Endothelial cell of umbilical vein (primary cell): ENCODE measurements at regions not wholly inside any gene's neighbourhood (a gene's known extent, or its start where the extent isn't known, plus 50 kb on each side); places are given as distances from the start of the nearest gene placed in this dataset.

Experiments used
- BruUV-seq: library from RNA; stranded (reverse); fragments of 400-500 nt; replicated peaks from 2 replicates; lab custom pipeline; 2021; lab: Mats Ljungman, UMichigan
- CTCF ChIA-PET: fragments of 300-600, 350-600 bp; sonication (Branson Sonifier 250); formaldehyde crosslinking; loops from one replicate; lab custom pipeline; 2021; ENCODE audit warnings: antibody characterized with exemption, inconsistent platforms; lab: Charles Lee
- POLR2A ChIA-PET: fragments of 300-600, 350-600 bp; sonication (Branson Sonifier 250); formaldehyde crosslinking; loops from one replicate; lab custom pipeline; 2021; ENCODE audit warnings: antibody characterized with exemption, inconsistent platforms; lab: Charles Lee
- DNase-seq: peaks from one replicate; pipeline ENCODE4 v3.0.0-alpha.2; 2011; ENCODE audit warnings: low read depth, low spot score
- FAIRE-seq: peaks from 2 replicates; lab custom pipeline; 2011; peaks lifted over from hg19 to GRCh38; lab: Jason Lieb, UNC
- H2AFZ ChIP-seq: 2 replicates; pipeline ENCODE4 v1.6.0; 2012; ENCODE audit warnings: low read depth, low read length, control low read depth, inconsistent platforms
- H3K27ac ChIP-seq: 2 replicates; pipeline ENCODE4 v1.5.1; 2011; ENCODE audit warnings: low read depth, mild to moderate bottlenecking, control low read depth, low read length, moderate library complexity; ENCODE audit not compliant: insufficient read depth
- H3K27me3 ChIP-seq, 2 experiments: 2 replicates each; pipeline versions ENCODE4 v1.6.0 to v1.6.1; 2011; ENCODE audit warnings: low read length in 2 of 2, mixed read lengths in 1 of 2; ENCODE audit not compliant: control insufficient read depth in 2 of 2, insufficient read depth in 2 of 2
- H3K36me3 ChIP-seq, 2 experiments: 2 replicates in 1 of 2; 3 replicates in 1 of 2; pipeline ENCODE4 v1.5.1; 2011; ENCODE audit warnings: low read length in 2 of 2, mild to moderate bottlenecking in 1 of 2, moderate library complexity in 1 of 2; ENCODE audit not compliant: control insufficient read depth in 2 of 2, insufficient read depth in 2 of 2; ENCODE audit errors: extremely low read depth in 1 of 2
- H3K4me1 ChIP-seq: 3 replicates; pipeline ENCODE4 v1.5.1; 2011; ENCODE audit warnings: mild to moderate bottlenecking, low read length; ENCODE audit not compliant: control insufficient read depth, insufficient read depth; ENCODE audit errors: extremely low read depth
- H3K4me2 ChIP-seq: 2 replicates; pipeline ENCODE4 v1.6.1; 2011; ENCODE audit warnings: low read length, control low read depth, mixed read lengths; ENCODE audit not compliant: insufficient read depth
- H3K4me3 ChIP-seq, 3 experiments: fragments of 200-600 bp in 1 of 3; sonication (generic), shearing (Covaris generic) in 1 of 3; replicated peaks in 1 of 3; 2 replicates each; pipeline ENCODE4 v1.5.1; 2011 to 2016; ENCODE audit warnings: control low read depth in 3 of 3, low read length in 3 of 3, mild to moderate bottlenecking in 2 of 3, inconsistent platforms in 1 of 3, low read depth in 1 of 3, moderate library complexity in 1 of 3; ENCODE audit not compliant: insufficient read depth in 1 of 3
- H3K79me2 ChIP-seq: 2 replicates; pipeline ENCODE4 v1.6.0; 2012; ENCODE audit warnings: low read length, inconsistent platforms; ENCODE audit not compliant: control insufficient read depth, insufficient read depth
- H3K9ac ChIP-seq: replicated peaks from 2 replicates; pipeline ENCODE3; 2011; ENCODE audit warnings: low read length, control low read depth; ENCODE audit not compliant: insufficient read depth; ENCODE audit errors: extremely low read depth
- H3K9me1 ChIP-seq: replicated peaks from 3 replicates; pipeline ENCODE4 v1.6.0; 2011; ENCODE audit warnings: mild to moderate bottlenecking, low read length; ENCODE audit not compliant: control insufficient read depth, insufficient read depth; ENCODE audit errors: extremely low read depth
- H3K9me3 ChIP-seq: replicated peaks from 2 replicates; pipeline ENCODE4 v1.5.1; 2012; ENCODE audit warnings: low read length, inconsistent platforms; ENCODE audit not compliant: control insufficient read depth, insufficient read depth
- H4K20me1 ChIP-seq: replicated peaks from 2 replicates; pipeline ENCODE3; 2011; ENCODE audit warnings: mild to moderate bottlenecking, low read length; ENCODE audit not compliant: control insufficient read depth, insufficient read depth; ENCODE audit errors: extremely low read depth
- CTCF ChIP-seq, 2 donors: IDR thresholded peaks; 1 replicate in 1 of 2; 2 replicates in 1 of 2; pipeline ENCODE4 v1.5.1; 2011; ENCODE audit warnings: low read length in 2 of 2, mild to moderate bottlenecking in 2 of 2, moderate library complexity in 2 of 2, control low read depth in 1 of 2, inconsistent platforms in 1 of 2, low read depth in 1 of 2; ENCODE audit not compliant: insufficient read depth in 1 of 2; ENCODE audit errors: extremely low read depth in 1 of 2
- FOS ChIP-seq: IDR thresholded peaks from 2 replicates; pipeline ENCODE4 v1.6.1; 2011; ENCODE audit warnings: mild to moderate bottlenecking, low read length, moderate library complexity, borderline replicate concordance; ENCODE audit not compliant: insufficient read depth
- GATA2 ChIP-seq: IDR thresholded peaks from 2 replicates; pipeline ENCODE4 v1.7.0; 2011; ENCODE audit warnings: low read depth, mild to moderate bottlenecking, moderate library complexity, mixed read lengths, low read length; ENCODE audit not compliant: insufficient read length, insufficient read depth
- JUN ChIP-seq: IDR thresholded peaks from 2 replicates; pipeline ENCODE4 v1.6.1; 2011; ENCODE audit warnings: borderline replicate concordance, low read depth; ENCODE audit not compliant: insufficient read length, insufficient read depth
- dilution Hi-C: fragments of 300-500 bp; cut with MboI; formaldehyde crosslinking; loops from one replicate; pipeline ENCODE4 v1.15.0; 2019; ENCODE audit warnings: low sequenced_read_pairs; ENCODE audit not compliant: extremely low pct_ligation_motif_present
- intact Hi-C: fragments of 100-400 bp; cut with micrococcal nuclease; formaldehyde crosslinking; loops from one replicate; pipeline ENCODE4 v1.10.0; 2022

GRCh38 chr12:92540782-92541423 lies 161.9 kb upstream of the PLEKHG7 start:
- no peaks in the 10 kb centered on the region for H3K27me3 ChIP-seq
- intact Hi-C loops, result no loop called here
- H2AFZ ChIP-seq, result no peak overlapping the region
- no peak overlapping the region for H3K27ac ChIP-seq
- H3K4me2 ChIP-seq, result no peak overlapping the region
- no peaks in the 10 kb centered on the region for H3K36me3 ChIP-seq
- H3K4me3 ChIP-seq, result no peak overlapping the region
- BruUV-seq, result no TSS peak
- FAIRE-seq, result no peak
- DNase-seq, result no peak
- TF ChIP-seq GATA2 (no peak), JUN (no peak), FOS (no peak)
- H4K20me1 ChIP-seq, result no peaks in the 10 kb centered on the region
- H3K9ac ChIP-seq, result no peak overlapping the region
- dilution Hi-C loops, result no loop called here
- H3K9me3 ChIP-seq, result no peaks in the 10 kb centered on the region
- POLR2A ChIA-PET, result interaction anchor here (1.4 kb wide), 1 partner anchor 395 kb away, joined by 4 read pairs; the partner anchor contains the start of gene BTG1
- CTCF ChIA-PET, result interaction anchor here (1.0 kb wide), 1 partner anchor 1159 kb away, joined by 4 read pairs; no protein-coding TSS in a partner anchor
- H3K4me1 ChIP-seq, result peaks cover 36% of the 10 kb centered on the region
- no peaks in the 10 kb centered on the region for H3K9me1 ChIP-seq
- H3K79me2 ChIP-seq, result no peaks in the 10 kb centered on the region

- no peaks in the 10 kb centered on the region for H3K9me1 ChIP-seq
- no peaks in the 10 kb centered on the region for H3K9me3 ChIP-seq
- BruUV-seq, result no TSS peak
- H3K4me3 ChIP-seq, result no peak overlapping the region
- TF ChIP-seq CTCF (IDR thresholded peaks at IDR 0.05; ENCODE audit: extremely low read depth in 1 of 2, insufficient read depth in 1 of 2, low read depth in 1 of 2, low read length in 2 of 2), result peak in 1 of 2 donors; percentile 9
- TF ChIP-seq GATA2, result no peak
- CTCF ChIA-PET, result interaction anchor here (1.0 kb wide), 1 partner anchor 1158 kb away, joined by 4 read pairs; no protein-coding TSS in a partner anchor
- no peaks in the 10 kb centered on the region for H3K27me3 ChIP-seq
- intact Hi-C loops (loop anchor here (1.0 to 2.0 kb wide), 9 partner anchors 30 to 552 kb away; no protein-coding TSS in a partner anchor), dilution Hi-C loops (no loop called here)
- POLR2A ChIA-PET, result interaction anchor here (1.4 kb wide), 1 partner anchor 394 kb away, joined by 4 read pairs; the partner anchor contains the start of gene BTG1
- H3K36me3 ChIP-seq, result no peaks in the 10 kb centered on the region
- DNase-seq (peak; percentile 39), FAIRE-seq (no peak)
- no peaks in the 10 kb centered on the region for H3K79me2 ChIP-seq
- peak overlapping the region; percentile 65 for H3K27ac ChIP-seq
- no peaks in the 10 kb centered on the region for H4K20me1 ChIP-seq
- H2AFZ ChIP-seq, result no peak overlapping the region
- H3K9ac ChIP-seq, result no peak overlapping the region
- peaks cover 36% of the 10 kb centered on the region for H3K4me1 ChIP-seq
- peak overlapping the region; percentile 70 for H3K4me2 ChIP-seq
These were observed 162.6 kb upstream of the PLEKHG7 start for GRCh38 chr12:92539976-92540781.
